ENCODE measurements at regions not wholly inside any gene's neighbourhood (a gene's known extent, or its start where the extent isn't known, plus 50 kb on each side); places are given as distances from the start of the nearest gene placed in this dataset.

- intact Hi-C loops (cut with micrococcal nuclease), result no loop called here
- FAIRE-seq, result no peak
Measured at GRCh38 chr9:78921341-78921740, 624.4 kb downstream of the PSAT1 start.

More at GRCh38 chr9:78921341-78921740, 624.4 kb downstream of the PSAT1 start:
- Histone ChIP-seq H3K79me2 (ENCODE audit: control insufficient read depth, insufficient read depth, low read length) (no peaks in the 10 kb centered on the region), H3K9ac (replicated peaks; ENCODE audit: extremely low read depth, insufficient read depth, low read length) (no peak overlapping the region), H3K27me3 (ENCODE audit: control insufficient read depth in 2 of 2, insufficient read depth in 2 of 2, low read length in 2 of 2) (no peaks in the 10 kb centered on the region), H3K36me3 (ENCODE audit: control insufficient read depth in 2 of 2, extremely low read depth in 1 of 2, insufficient read depth in 2 of 2, low read length in 2 of 2) (no peaks in the 10 kb centered on the region), H3K27ac (ENCODE audit: insufficient read depth, low read depth, low read length) (no peak overlapping the region), H3K9me3 (replicated peaks; ENCODE audit: control insufficient read depth, insufficient read depth, low read length) (no peaks in the 10 kb centered on the region), H4K20me1 (replicated peaks; ENCODE audit: control insufficient read depth, extremely low read depth, insufficient read depth, low read length) (no peaks in the 10 kb centered on the region), H3K4me3 (replicated peaks in 1 of 3; ENCODE audit: insufficient read depth in 1 of 3, low read depth in 1 of 3, low read length in 3 of 3) (no peak overlapping the region), H3K4me2 (ENCODE audit: insufficient read depth, low read length) (no peak overlapping the region), H3K4me1 (ENCODE audit: control insufficient read depth, extremely low read depth, insufficient read depth, low read length) (no peaks in the 10 kb centered on the region), H3K9me1 (replicated peaks; ENCODE audit: control insufficient read depth, extremely low read depth, insufficient read depth, low read length) (no peaks in the 10 kb centered on the region), H2AFZ (ENCODE audit: low read depth, low read length) (no peak overlapping the region)
- no peak for TF ChIP-seq POLR2A (IDR thresholded peaks at IDR 0.05; ENCODE audit: low read depth, low read length)
- TF ChIP-seq EZH2 (IDR thresholded peaks at IDR 0.05; ENCODE audit: borderline replicate concordance, low read depth, low read length, severe bottlenecking), result no peak
- no peak for TF ChIP-seq FOS (IDR thresholded peaks at IDR 0.05; ENCODE audit: borderline replicate concordance, insufficient read depth, low read length)
- no peak for TF ChIP-seq POLR2AphosphoS5 (IDR thresholded peaks at IDR 0.05; ENCODE audit: insufficient read depth, low read depth, low read length)
- TF ChIP-seq GATA2 (IDR thresholded peaks at IDR 0.05; ENCODE audit: insufficient read depth, insufficient read length, low read depth, low read length), result no peak
- no peak for TF ChIP-seq MAX (IDR thresholded peaks at IDR 0.05; ENCODE audit: insufficient read depth, insufficient read length)
- no peak for TF ChIP-seq JUN (IDR thresholded peaks at IDR 0.05; ENCODE audit: borderline replicate concordance, insufficient read depth, insufficient read length, low read depth)
- TF ChIP-seq CTCF (IDR thresholded peaks at IDR 0.05; ENCODE audit: extremely low read depth in 1 of 2, insufficient read depth in 1 of 2, low read depth in 1 of 2, low read length in 2 of 2), result no peak
- no peak for TF ChIP-seq MYC (IDR thresholded peaks at IDR 0.05; ENCODE audit: low read depth, low read length)
- DNase-seq (ENCODE audit: low read depth, low spot score), result peak; percentile 77
- ChIA-PET POLR2A (interaction anchor here (0.7 kb wide), 1 partner anchor 220 kb away, joined by 3 read pairs; no protein-coding TSS in a partner anchor), CTCF (interaction anchor here (1.0 kb wide), 1 partner anchor 10 kb away, joined by 3 read pairs; no protein-coding TSS in a partner anchor)
- no TSS peak for BruUV-seq (replicated peaks)
- dilution Hi-C loops (cut with MboI; ENCODE audit: extremely low pct_ligation_motif_present, low sequenced_read_pairs), result no loop called here
